GM13977 (cell line): ENCODE measurements at regions not wholly inside any gene's neighbourhood (a gene's known extent, or its start where the extent isn't known, plus 50 kb on each side); places are given as distances from the start of the nearest gene placed in this dataset.

Experiments used
- DNase-seq: peaks from one replicate; pipeline ENCODE4 v3.0.0; 2012; ENCODE audit warnings: low spot score
- in situ Hi-C: fragments of 300-500 bp; cut with MboI; formaldehyde crosslinking; loops from one replicate; pipeline ENCODE4 v1.12.0; 2022; ENCODE audit warnings: low sequenced_read_pairs, low pct_unique_long_range_greater_than_20kb, mixed read lengths, inconsistent platforms; ENCODE audit not compliant: unreplicated experiment
- TF ChIP-seq, protein P1 (sequence below): IDR thresholded peaks from 2 replicates; pipeline ENCODE4 v1.5.1; 2012; ENCODE audit warnings: mild to moderate bottlenecking, control low read depth; ENCODE audit not compliant: insufficient read depth; ENCODE audit errors: extremely low read depth, missing control alignments

DNA sequence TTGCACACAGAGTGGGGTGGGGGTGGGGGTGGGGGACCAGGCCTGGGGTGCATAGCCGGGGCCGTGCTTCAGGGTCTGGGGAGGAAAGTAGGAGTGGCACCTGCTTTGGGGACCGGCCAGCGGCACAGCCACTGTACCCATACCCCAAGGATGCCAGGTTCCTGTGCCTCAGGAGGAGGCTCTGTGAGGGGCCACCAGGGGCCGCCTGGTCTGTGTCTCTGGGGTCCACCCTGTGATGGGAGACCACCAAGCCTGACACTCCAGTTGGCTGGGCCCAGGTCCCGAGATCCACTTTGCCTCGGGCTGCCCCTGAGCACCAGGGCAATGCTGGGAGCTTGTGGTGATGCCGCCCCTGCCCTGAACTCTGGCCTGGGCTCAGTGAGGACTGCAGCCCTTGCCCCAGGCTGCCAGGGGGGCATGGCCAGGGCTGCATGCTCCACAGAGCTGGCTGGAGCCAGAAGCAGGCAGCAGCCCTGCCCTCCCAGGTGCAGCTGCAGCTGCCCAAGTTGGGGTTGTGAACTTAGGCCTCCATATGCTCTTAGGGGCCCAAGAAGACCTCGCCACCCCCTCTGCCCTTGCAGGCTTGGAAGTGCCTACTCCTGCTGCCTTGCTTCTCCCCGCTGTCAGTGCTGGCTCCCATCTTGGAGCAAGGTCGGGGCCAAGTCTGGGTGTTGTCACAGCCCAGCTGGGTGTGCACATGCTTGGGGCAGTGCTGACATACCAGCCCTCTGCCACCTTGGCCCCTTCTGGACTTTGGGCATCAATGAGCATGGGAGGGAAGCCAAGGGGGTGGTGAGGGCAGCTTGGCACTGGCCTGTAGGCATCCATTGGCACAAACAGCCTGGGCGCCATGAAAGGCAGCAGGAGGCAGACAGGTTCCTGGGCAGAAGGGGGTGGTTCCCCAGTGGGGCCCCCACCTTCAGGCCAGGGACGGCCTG is 123.3 kb upstream of the THY1 start:
- in situ Hi-C loops: no loop called here
- DNase-seq: no peak
- TF ChIP-seq, protein P1, sequence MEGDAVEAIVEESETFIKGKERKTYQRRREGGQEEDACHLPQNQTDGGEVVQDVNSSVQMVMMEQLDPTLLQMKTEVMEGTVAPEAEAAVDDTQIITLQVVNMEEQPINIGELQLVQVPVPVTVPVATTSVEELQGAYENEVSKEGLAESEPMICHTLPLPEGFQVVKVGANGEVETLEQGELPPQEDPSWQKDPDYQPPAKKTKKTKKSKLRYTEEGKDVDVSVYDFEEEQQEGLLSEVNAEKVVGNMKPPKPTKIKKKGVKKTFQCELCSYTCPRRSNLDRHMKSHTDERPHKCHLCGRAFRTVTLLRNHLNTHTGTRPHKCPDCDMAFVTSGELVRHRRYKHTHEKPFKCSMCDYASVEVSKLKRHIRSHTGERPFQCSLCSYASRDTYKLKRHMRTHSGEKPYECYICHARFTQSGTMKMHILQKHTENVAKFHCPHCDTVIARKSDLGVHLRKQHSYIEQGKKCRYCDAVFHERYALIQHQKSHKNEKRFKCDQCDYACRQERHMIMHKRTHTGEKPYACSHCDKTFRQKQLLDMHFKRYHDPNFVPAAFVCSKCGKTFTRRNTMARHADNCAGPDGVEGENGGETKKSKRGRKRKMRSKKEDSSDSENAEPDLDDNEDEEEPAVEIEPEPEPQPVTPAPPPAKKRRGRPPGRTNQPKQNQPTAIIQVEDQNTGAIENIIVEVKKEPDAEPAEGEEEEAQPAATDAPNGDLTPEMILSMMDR: no peak

DNA sequence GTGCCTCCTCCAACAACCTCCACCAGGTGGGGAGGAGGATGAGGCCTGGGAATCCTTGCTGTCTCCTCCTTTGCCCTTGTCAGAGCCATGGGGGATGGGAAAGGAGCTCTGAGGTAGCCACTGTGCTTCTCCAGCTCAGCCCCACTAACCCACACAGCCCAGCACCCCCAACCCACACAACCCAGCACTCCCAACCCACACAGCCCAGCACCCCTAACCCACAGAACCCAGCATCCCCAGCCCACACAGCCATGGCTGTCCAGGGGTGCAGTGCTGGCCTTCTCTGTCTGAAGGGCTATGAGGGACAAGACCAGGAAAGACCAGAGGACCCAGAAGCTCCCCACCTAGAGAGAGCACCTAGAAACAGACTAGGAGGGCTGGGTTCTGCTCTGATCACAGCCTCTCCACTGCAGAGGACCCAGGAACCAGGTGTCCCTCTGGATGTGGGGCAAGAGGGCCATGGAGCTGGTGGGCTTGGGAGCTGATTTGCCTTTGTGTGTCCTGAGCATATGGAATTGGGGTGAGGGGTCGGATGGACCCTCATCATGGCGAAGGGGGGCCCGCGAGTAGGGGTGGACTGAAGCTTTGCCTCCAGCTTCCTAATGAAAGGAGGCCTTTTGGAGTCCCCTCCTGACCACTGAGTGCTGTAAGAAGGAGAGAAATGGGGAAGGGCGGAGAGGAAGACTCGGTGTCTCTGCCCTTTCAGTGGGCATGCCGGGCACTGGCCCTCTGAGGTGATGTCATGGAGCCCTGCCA is 117.6 kb upstream of the THY1 start:
- TF ChIP-seq, protein P1: no peak
- no peak for DNase-seq
- in situ Hi-C loops: no loop called here

DNA sequence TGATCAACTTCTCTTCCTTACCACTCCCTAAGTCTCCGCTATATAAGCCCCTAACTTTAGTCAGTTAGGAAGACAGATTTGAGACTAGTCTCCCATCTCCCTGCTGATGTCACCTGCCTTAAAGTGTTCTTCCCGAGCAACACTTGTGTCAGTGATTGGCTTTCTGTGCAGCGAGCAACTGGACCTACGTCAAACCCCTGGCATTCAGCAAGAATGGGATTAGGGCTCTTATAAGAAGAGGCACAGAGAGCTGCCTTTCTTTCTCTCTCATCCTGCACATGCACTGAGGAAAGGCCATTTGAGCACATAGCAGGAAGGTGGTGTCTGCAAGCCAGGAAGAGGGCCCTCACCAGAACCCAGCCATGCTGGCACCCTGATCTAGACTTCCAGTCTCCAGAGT is 116.6 kb upstream of the THY1 start:
- no peak for DNase-seq
- in situ Hi-C loops: no loop called here
- TF ChIP-seq, protein P1: no peak

DNA sequence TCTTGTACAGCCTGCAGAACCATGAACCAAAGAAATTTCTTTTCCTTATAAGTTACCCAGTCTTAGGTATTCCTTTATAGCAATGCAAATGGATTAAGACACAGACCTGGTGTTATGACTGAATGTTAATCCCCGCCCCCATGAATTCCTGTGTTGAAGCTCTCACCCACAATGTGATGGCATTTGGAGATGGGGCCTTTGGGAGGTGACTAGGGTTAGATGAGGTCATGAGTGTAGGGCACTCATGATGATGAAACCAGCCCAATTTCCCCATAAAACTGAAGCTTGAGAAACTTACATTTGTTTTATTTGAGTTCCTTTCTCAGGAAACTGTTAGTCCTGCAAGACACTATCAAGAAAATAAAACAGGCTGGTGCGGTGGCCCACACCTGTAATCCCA is 115.8 kb upstream of the THY1 start:
- TF ChIP-seq, protein P1: no peak
- DNase-seq: no peak
- in situ Hi-C loops: no loop called here

DNA sequence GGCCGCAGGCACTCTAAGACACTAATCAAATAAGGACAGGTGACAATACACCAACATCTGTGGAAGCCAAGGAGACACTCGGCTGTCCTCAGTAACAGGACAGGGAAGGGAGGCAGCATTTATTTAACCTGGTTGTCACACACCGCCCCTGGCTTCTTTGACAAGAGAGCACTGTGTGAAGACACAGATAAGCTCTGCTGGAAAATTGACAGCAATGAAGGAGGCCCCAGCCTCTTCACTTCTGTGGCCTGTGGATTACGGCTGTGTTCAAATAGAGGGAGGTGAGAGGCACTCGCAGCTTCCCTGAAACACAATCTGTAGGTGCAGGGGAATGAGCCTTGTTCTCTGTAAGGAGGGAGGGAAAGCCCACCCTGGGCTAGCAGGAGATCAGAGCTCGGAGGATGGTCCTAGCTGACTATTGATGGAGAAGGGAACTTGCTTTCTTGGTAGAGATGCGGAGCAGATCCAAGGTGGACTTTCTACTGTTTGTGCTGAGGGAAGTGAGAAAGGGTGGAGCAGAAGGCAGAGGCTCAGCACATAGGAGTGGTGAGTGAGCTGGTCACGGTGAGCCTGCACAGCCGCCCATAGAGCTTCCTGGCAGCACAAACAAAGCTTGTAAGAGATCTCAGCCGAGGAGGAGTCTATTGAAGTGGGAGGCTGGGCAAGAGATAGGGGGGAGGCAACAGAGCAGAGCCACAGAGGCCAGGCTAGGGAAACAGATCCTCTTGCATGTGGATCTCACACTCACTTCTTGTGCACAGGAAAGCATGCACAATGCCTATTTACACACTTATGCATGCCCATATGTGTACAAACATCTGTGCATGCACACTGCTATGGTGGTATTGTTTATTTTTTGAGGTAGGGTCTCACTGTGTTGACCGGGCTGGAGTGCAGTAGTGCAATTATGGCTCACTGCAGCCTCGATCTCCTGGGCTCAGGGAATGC is 114.6 kb upstream of the THY1 start:
- TF ChIP-seq, protein P1: no peak
- no peak for DNase-seq
- in situ Hi-C loops: no loop called here

DNA sequence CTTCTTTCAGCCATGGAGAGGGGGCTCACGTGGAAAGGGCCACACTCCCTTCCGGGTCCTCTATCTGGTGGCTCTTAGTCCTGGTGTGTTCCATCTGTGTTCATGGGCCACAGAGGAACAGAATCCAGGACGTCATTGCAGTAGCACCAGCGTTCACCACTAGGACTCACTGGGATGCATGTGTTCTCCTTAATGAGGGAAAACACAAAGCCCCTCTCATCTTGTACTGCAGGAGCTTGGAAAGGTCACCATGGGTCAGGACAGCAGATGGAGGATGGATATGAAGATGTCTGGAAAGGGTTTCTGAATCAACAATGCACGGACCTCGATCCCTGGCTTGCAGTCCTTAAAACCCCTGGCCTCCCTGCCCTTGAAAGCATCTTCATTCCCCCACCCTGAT is 113.8 kb upstream of the THY1 start:
- TF ChIP-seq, protein P1: no peak
- DNase-seq: no peak
- in situ Hi-C loops: no loop called here
